IMR-90 (cell line): ENCODE measurements at regions not wholly inside any gene's neighbourhood (a gene's known extent, or its start where the extent isn't known, plus 50 kb on each side); places are given as distances from the start of the nearest gene placed in this dataset.

Source experiments
- FOS ChIP-seq: fragments of 150-350 bp; IDR thresholded peaks from 2 replicates; pipeline ENCODE4 v1.6.1; 2016; ENCODE audit warnings: low read depth, low read length
- MXI1 ChIP-seq: IDR thresholded peaks from 2 replicates; pipeline ENCODE4 v1.6.1; 2012; ENCODE audit warnings: low read depth, mild to moderate bottlenecking, low read length, moderate library complexity, borderline replicate concordance
- POLR2A ChIP-seq: IDR thresholded peaks from 2 replicates; pipeline ENCODE4 v1.6.1; 2012; ENCODE audit warnings: mild to moderate bottlenecking, low read depth, low read length
- TF ChIP-seq, protein P1 (sequence below): conservative IDR thresholded peaks from 2 replicates; pipeline ENCODE4 v1.5.1; 2012; ENCODE audit warnings: mild to moderate bottlenecking, low read depth, low read length, improper control_type of control experiment

DNA sequence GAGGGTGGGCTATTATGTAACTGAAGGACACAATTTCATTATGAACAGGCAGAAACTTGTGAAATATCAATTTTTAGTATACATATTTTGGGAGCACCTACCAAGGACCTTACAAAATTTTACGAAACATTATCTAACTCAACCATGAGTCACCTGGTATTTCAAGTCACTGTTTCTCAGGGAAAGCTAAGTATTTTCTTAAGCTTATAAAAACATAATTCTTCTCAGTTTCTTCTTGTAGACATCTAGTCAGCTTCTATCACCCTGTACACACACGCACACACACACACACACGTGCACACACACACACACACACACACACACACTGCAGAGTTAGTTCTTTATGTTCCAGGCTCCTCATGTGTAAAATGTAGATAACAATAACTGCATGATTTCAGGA is 658.3 kb downstream of the TUSC7 start:
- TF ChIP-seq, protein P1, sequence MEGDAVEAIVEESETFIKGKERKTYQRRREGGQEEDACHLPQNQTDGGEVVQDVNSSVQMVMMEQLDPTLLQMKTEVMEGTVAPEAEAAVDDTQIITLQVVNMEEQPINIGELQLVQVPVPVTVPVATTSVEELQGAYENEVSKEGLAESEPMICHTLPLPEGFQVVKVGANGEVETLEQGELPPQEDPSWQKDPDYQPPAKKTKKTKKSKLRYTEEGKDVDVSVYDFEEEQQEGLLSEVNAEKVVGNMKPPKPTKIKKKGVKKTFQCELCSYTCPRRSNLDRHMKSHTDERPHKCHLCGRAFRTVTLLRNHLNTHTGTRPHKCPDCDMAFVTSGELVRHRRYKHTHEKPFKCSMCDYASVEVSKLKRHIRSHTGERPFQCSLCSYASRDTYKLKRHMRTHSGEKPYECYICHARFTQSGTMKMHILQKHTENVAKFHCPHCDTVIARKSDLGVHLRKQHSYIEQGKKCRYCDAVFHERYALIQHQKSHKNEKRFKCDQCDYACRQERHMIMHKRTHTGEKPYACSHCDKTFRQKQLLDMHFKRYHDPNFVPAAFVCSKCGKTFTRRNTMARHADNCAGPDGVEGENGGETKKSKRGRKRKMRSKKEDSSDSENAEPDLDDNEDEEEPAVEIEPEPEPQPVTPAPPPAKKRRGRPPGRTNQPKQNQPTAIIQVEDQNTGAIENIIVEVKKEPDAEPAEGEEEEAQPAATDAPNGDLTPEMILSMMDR = no peak
- TF ChIP-seq FOS (no peak), POLR2A (no peak), MXI1 (no peak)
